IMR-90 (cell line): ENCODE measurements at regions not wholly inside any gene's neighbourhood (a gene's known extent, or its start where the extent isn't known, plus 50 kb on each side); places are given as distances from the start of the nearest gene placed in this dataset.

ENCODE experiments used
- BHLHE40 ChIP-seq: fragments of 150-350 bp; IDR thresholded peaks from 2 replicates; pipeline ENCODE4 v1.6.1; 2016; ENCODE audit warnings: mild to moderate bottlenecking, low read depth, low read length
- CEBPB ChIP-seq: IDR thresholded peaks from 2 replicates; pipeline ENCODE4 v1.6.1; 2012; ENCODE audit warnings: low read depth, low read length, improper control_type of control experiment
- CTCF ChIP-seq: conservative IDR thresholded peaks from 2 replicates; pipeline ENCODE4 v1.5.1; 2012; ENCODE audit warnings: mild to moderate bottlenecking, low read depth, low read length, improper control_type of control experiment
- MAFK ChIP-seq: IDR thresholded peaks from 2 replicates; pipeline ENCODE4 v1.6.1; 2012; ENCODE audit warnings: low read depth, low read length, improper control_type of control experiment
- MAZ ChIP-seq: IDR thresholded peaks from 2 replicates; pipeline ENCODE4 v1.6.1; 2012; ENCODE audit warnings: low read depth, mild to moderate bottlenecking, low read length, improper control_type of control experiment, moderate library complexity, borderline replicate concordance
- MXI1 ChIP-seq: IDR thresholded peaks from 2 replicates; pipeline ENCODE4 v1.6.1; 2012; ENCODE audit warnings: low read depth, mild to moderate bottlenecking, low read length, moderate library complexity, borderline replicate concordance
- POLR2A ChIP-seq: IDR thresholded peaks from 2 replicates; pipeline ENCODE4 v1.6.1; 2012; ENCODE audit warnings: mild to moderate bottlenecking, low read depth, low read length
- RAD21 ChIP-seq: IDR thresholded peaks from 2 replicates; pipeline ENCODE4 v1.6.1; 2012; ENCODE audit warnings: low read length, improper control_type of control experiment
- RCOR1 ChIP-seq: IDR thresholded peaks from 2 replicates; pipeline ENCODE4 v1.6.1; 2012; ENCODE audit warnings: mild to moderate bottlenecking, low read length, improper control_type of control experiment; ENCODE audit not compliant: insufficient replicate concordance
- RFX5 ChIP-seq: IDR thresholded peaks from 2 replicates; pipeline ENCODE4 v1.8.0; 2012; ENCODE audit warnings: low read depth, mild to moderate bottlenecking, low read length, moderate library complexity
- SMC3 ChIP-seq: fragments of 150-350 bp; IDR thresholded peaks from 2 replicates; pipeline ENCODE4 v1.6.1; 2016; ENCODE audit warnings: low read depth, mild to moderate bottlenecking, antibody characterized with exemption, low read length, moderate library complexity
- TF ChIP-seq, protein P1 (sequence below): fragments of 150-350 bp; IDR thresholded peaks from 2 replicates; pipeline ENCODE4 v1.6.1; 2016; ENCODE audit warnings: low read depth, mild to moderate bottlenecking, low read length, moderate library complexity, borderline replicate concordance
- TF ChIP-seq, protein P2 (sequence below): fragments of 150-350 bp; IDR thresholded peaks from 2 replicates; pipeline ENCODE4 v1.6.1; 2017; ENCODE audit warnings: mild to moderate bottlenecking, antibody characterized with exemption, low read length, low read depth

DNA sequence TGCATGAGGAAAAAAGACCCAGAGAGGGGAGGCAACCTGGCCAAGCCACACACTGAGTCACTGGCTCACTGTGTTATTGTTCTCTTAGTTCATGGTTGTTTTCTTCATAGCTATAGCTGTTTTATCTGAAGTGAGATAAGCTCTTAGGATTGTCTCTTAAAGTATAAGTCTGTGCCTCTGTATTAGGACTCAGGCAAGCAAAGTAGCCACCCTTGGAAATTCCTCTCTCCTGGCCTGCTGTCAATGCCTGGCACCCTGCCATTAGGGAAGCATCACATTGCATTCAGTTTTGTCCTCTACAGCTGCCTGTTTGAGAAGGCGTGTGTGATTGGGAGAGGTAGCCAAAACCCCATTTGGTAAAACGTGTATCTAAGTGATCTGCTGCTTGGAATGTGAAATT, 147.4 kb upstream of the GLRA1 start:
- no peak for TF ChIP-seq RCOR1
- TF ChIP-seq CTCF, result no peak
- TF ChIP-seq POLR2A, result no peak
- no peak for TF ChIP-seq SMC3
- no peak for TF ChIP-seq RAD21
- no peak for TF ChIP-seq CEBPB
- TF ChIP-seq, protein P1, sequence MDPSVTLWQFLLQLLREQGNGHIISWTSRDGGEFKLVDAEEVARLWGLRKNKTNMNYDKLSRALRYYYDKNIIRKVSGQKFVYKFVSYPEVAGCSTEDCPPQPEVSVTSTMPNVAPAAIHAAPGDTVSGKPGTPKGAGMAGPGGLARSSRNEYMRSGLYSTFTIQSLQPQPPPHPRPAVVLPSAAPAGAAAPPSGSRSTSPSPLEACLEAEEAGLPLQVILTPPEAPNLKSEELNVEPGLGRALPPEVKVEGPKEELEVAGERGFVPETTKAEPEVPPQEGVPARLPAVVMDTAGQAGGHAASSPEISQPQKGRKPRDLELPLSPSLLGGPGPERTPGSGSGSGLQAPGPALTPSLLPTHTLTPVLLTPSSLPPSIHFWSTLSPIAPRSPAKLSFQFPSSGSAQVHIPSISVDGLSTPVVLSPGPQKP, result no peak
- TF ChIP-seq, protein P2, sequence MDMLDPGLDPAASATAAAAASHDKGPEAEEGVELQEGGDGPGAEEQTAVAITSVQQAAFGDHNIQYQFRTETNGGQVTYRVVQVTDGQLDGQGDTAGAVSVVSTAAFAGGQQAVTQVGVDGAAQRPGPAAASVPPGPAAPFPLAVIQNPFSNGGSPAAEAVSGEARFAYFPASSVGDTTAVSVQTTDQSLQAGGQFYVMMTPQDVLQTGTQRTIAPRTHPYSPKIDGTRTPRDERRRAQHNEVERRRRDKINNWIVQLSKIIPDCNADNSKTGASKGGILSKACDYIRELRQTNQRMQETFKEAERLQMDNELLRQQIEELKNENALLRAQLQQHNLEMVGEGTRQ, result no peak
- no peak for TF ChIP-seq MXI1
- no peak for TF ChIP-seq MAFK
- no peak for TF ChIP-seq MAZ
- TF ChIP-seq BHLHE40, result no peak
- TF ChIP-seq RFX5, result no peak
